ENCODE measurements at regions not wholly inside any gene's neighbourhood (a gene's known extent, or its start where the extent isn't known, plus 50 kb on each side); places are given as distances from the start of the nearest gene placed in this dataset.

DNA sequence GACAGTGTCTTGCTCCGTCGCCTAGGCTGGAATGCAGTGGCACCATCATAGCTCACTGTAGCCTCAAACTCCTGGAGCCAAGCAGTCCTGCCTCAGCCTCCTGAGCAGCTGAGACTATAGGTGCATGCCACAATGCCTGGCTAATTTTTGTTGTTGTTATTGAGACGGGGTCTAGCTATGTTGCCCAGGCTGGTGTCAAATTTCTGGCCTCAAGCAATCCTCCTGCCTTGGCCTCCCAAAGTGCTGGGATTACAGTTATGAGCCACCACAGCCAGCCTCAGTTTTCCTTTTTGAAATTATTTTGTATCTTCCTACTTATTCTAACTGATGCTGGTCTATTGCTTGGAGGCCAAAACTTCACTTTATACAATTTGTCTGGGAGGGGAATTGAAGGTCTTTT lies 436.1 kb downstream of the UTRN start:
- intact Hi-C loops (cut with micrococcal nuclease; ENCODE audit: unreplicated experiment) = no loop called here
- ATAC-seq (no peak), DNase-seq (ENCODE audit: low spot score) (no peak), FAIRE-seq (no peak)
- Histone ChIP-seq H3K27me3 (ENCODE audit: control insufficient read depth in 1 of 2, insufficient read depth in 2 of 2, low read length in 2 of 2) (no peaks in the 10 kb centered on the region), H3K9ac (ENCODE audit: insufficient read depth, low read depth, low read length) (no peak overlapping the region), H4K20me1 (ENCODE audit: insufficient read depth, low read length) (no peaks in the 10 kb centered on the region; the same call in 1 of the 2 replicates), H3K36me3 (replicated peaks in 1 of 2; ENCODE audit: control insufficient read depth in 1 of 2, insufficient read depth in 2 of 2, low read length in 2 of 2) (peaks cover 21 to 29% of the 10 kb centered on the region in 2 experiments; a peak in 4 of 5 replicates), H3K79me2 (ENCODE audit: insufficient read depth, low read length) (no peaks in the 10 kb centered on the region), H3K27ac (ENCODE audit: extremely low read length, insufficient read depth, low read length) (no peak overlapping the region), H3K4me1 (ENCODE audit: insufficient read depth, low read length) (no peaks in the 10 kb centered on the region), H2AFZ (ENCODE audit: low read length) (no peak overlapping the region), H3K9me3 (ENCODE audit: low read length) (no peaks in the 10 kb centered on the region), H3K4me2 (ENCODE audit: low read depth, low read length) (no peak overlapping the region), H3K4me3 (replicated peaks in 1 of 3; ENCODE audit: insufficient read depth in 1 of 3, low read depth in 2 of 3, low read length in 3 of 3) (no peak overlapping the region)
- TF ChIP-seq TBX3 (IDR thresholded peaks at IDR 0.05; ENCODE audit: borderline replicate concordance) (no peak), FOXP1 (IDR thresholded peaks at IDR 0.05) (no peak), FOXP1 (CRISPR knock-in tag; IDR thresholded peaks at IDR 0.05) (no peak), ZNF121 (CRISPR knock-in tag; IDR thresholded peaks at IDR 0.05) (peak; percentile 78), ATF7-NPFF (CRISPR knock-in tag; IDR thresholded peaks at IDR 0.05; ENCODE audit: low read depth) (no peak), FOXK1 (CRISPR knock-in tag; IDR thresholded peaks at IDR 0.05; ENCODE audit: borderline replicate concordance, low read depth) (no peak), HMG20B (CRISPR knock-in tag; conservative IDR thresholded peaks at IDR 0.05) (no peak), JUNB (CRISPR knock-in tag; IDR thresholded peaks at IDR 0.05; ENCODE audit: borderline replicate concordance) (no peak)
- TF ChIP-seq, protein P1, sequence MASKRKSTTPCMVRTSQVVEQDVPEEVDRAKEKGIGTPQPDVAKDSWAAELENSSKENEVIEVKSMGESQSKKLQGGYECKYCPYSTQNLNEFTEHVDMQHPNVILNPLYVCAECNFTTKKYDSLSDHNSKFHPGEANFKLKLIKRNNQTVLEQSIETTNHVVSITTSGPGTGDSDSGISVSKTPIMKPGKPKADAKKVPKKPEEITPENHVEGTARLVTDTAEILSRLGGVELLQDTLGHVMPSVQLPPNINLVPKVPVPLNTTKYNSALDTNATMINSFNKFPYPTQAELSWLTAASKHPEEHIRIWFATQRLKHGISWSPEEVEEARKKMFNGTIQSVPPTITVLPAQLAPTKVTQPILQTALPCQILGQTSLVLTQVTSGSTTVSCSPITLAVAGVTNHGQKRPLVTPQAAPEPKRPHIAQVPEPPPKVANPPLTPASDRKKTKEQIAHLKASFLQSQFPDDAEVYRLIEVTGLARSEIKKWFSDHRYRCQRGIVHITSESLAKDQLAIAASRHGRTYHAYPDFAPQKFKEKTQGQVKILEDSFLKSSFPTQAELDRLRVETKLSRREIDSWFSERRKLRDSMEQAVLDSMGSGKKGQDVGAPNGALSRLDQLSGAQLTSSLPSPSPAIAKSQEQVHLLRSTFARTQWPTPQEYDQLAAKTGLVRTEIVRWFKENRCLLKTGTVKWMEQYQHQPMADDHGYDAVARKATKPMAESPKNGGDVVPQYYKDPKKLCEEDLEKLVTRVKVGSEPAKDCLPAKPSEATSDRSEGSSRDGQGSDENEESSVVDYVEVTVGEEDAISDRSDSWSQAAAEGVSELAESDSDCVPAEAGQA (IDR thresholded peaks at IDR 0.05; ENCODE audit: low read depth) = no peak
- TF ChIP-seq, protein P1 (CRISPR knock-in tag; IDR thresholded peaks at IDR 0.05; ENCODE audit: borderline replicate concordance) = no peak
- TF ChIP-seq, protein P2, sequence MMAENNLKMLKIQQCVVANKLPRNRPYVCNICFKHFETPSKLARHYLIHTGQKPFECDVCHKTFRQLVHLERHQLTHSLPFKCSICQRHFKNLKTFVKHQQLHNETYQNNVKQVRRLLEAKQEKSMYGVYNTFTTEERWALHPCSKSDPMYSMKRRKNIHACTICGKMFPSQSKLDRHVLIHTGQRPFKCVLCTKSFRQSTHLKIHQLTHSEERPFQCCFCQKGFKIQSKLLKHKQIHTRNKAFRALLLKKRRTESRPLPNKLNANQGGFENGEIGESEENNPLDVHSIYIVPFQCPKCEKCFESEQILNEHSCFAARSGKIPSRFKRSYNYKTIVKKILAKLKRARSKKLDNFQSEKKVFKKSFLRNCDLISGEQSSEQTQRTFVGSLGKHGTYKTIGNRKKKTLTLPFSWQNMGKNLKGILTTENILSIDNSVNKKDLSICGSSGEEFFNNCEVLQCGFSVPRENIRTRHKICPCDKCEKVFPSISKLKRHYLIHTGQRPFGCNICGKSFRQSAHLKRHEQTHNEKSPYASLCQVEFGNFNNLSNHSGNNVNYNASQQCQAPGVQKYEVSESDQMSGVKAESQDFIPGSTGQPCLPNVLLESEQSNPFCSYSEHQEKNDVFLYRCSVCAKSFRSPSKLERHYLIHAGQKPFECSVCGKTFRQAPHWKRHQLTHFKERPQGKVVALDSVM (CRISPR knock-in tag; IDR thresholded peaks at IDR 0.05) = peak; percentile 62
- BruUV-seq (replicated peaks) = no TSS peak
- ChIA-PET POLR2A (no interaction called here), CTCF (ENCODE audit: low intra/inter-chr PET ratio, low total read pairs) (no interaction called here)
- WGBS (ENCODE audit: low lambda C conversion rate) = 100% methylated on average over 3 of the region's 3 CpGs
- in situ Hi-C loops (cut with HindIII; ENCODE audit: extremely low pct_ligation_motif_present, low pct_unique_long_range_greater_than_20kb) = no loop called here

Data from HepG2 (cell line).